Activated naive CD8-positive, alpha-beta T cell (primary cell): ENCODE measurements at regions not wholly inside any gene's neighbourhood (a gene's known extent, or its start where the extent isn't known, plus 50 kb on each side); places are given as distances from the start of the nearest gene placed in this dataset.

Experiments
- H3K27ac Mint-ChIP-seq: one replicate; pipeline ENCODE4 v1.8.0; 2021; ENCODE audit warnings: mixed read lengths
- H3K27me3 Mint-ChIP-seq: one replicate; pipeline ENCODE4 v1.8.0; 2021; ENCODE audit warnings: mixed read lengths
- H3K36me3 Mint-ChIP-seq: one replicate; pipeline ENCODE4 v1.8.0; 2021; ENCODE audit warnings: mixed read lengths
- H3K4me1 Mint-ChIP-seq: one replicate; pipeline ENCODE4 v1.8.0; 2021; ENCODE audit warnings: low read depth, mixed read lengths
- H3K4me3 Mint-ChIP-seq: one replicate; pipeline ENCODE4 v1.8.0; 2021; ENCODE audit warnings: mild to moderate bottlenecking, mixed read lengths
- H3K9me3 Mint-ChIP-seq: one replicate; pipeline ENCODE4 v1.8.0; 2021; ENCODE audit warnings: low read depth, mixed read lengths

- Mint-ChIP-seq H3K36me3 (peaks cover 6% of the 10 kb centered on the region), H3K4me3 (no peak overlapping the region), H3K9me3 (no peaks in the 10 kb centered on the region), H3K4me1 (peaks cover 21% of the 10 kb centered on the region), H3K27ac (no peak overlapping the region), H3K27me3 (no peaks in the 10 kb centered on the region)
Observed at GRCh38 chr1:58881471-58881994, 97.7 kb upstream of the JUN start.

GRCh38 chr1:58882322-58882948, 98.6 kb upstream of the JUN start:
- peaks cover 29% of the 10 kb centered on the region for H3K4me1 Mint-ChIP-seq
- no peaks in the 10 kb centered on the region for H3K9me3 Mint-ChIP-seq

DNA sequence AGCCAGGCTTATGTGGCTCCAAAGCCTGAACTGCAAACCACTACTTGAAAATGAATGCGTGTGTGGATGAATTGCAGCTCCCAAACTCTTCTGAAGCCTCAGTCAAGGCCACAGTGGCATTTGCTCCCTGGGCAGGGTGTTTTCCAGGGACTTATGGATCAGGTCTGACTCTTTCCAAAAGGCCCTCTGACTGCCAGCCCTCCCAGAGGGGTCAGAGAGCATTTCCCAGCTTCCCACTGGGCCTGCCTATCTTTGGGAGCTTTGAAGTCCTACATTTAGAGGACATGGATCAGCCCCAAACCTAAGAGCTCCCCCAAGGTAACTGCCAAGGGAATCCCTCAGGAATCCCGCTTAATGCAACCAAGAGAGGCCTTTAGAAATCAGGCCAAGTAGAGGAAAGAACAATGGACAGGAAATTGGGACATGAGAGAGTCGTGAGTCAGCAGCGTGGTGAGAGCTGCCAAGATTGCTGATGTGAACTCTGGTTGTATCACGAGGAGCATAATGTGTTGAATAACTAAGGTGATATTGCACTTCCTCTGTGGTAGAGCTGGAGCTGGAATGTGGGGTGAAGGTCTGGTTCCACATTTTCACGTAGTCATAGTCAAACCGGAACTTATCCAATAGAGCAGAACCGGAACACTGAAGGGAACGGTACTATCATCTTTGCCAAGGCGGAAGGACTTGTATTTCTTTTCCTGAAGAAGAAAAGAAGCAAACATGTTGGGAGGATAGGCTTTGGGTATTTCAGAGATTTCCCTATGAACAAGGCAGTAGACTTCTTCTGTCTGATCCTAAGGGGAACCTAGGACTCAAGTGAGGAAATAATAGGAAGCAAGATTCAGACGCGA, 99.4 kb upstream of the JUN start:
- Mint-ChIP-seq H3K36me3 (peaks cover 6% of the 10 kb centered on the region), H3K4me1 (peaks cover 30% of the 10 kb centered on the region), H3K4me3 (no peak overlapping the region), H3K9me3 (no peaks in the 10 kb centered on the region), H3K27me3 (no peaks in the 10 kb centered on the region), H3K27ac (no peak overlapping the region)

More at GRCh38 chr1:58882322-58882948, 98.6 kb upstream of the JUN start:
- H3K4me3 Mint-ChIP-seq: no peak overlapping the region
- no peaks in the 10 kb centered on the region for H3K27me3 Mint-ChIP-seq
- no peak overlapping the region for H3K27ac Mint-ChIP-seq
- H3K36me3 Mint-ChIP-seq: peaks cover 6% of the 10 kb centered on the region

DNA sequence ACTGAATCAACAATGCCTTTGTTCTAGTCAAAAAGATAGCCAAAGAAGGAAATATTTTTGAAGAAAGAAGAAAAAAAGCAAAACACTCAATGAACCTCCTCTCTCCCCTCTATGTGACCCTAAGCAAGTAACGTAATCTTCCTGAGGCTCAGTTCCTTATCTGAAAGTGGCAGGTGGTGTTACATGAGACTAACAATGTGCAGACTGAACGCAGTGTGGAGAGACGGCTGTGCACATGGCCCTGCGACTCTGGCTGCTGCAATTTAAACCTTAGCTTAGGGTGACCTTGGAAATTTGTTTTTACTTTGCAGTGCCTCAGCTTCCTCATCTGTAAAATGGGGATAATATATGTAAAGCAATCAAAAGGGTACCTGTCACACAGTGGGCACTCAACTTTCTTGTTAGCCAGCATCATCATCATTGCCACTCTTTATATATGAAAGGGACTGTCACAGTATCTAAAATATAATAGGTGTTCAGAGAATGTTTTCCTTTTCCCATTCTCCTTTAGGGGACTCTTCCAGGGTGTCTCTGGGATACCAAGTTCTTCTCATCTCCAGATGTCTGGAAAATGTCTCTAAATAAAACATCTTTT, 100.1 kb upstream of the JUN start:
- Mint-ChIP-seq H3K4me1 (peaks cover 30% of the 10 kb centered on the region), H3K27me3 (no peaks in the 10 kb centered on the region), H3K36me3 (peaks cover 4% of the 10 kb centered on the region), H3K9me3 (no peaks in the 10 kb centered on the region), H3K27ac (no peak overlapping the region), H3K4me3 (no peak overlapping the region)

GRCh38 chr1:58884706-58885661, 101.1 kb upstream of the JUN start:
- Mint-ChIP-seq H3K27ac (no peak overlapping the region), H3K4me3 (no peak overlapping the region), H3K4me1 (peaks cover 37% of the 10 kb centered on the region), H3K27me3 (no peaks in the 10 kb centered on the region), H3K9me3 (no peaks in the 10 kb centered on the region), H3K36me3 (peaks cover 3% of the 10 kb centered on the region)

- H3K4me1 Mint-ChIP-seq: peaks cover 40% of the 10 kb centered on the region
Observed at GRCh38 chr1:58885998-58886397, 102.2 kb upstream of the JUN start.

GRCh38 chr1:58886611-58887010, 102.8 kb upstream of the JUN start:
- no peak overlapping the region for H3K4me3 Mint-ChIP-seq
- no peaks in the 10 kb centered on the region for H3K36me3 Mint-ChIP-seq
- H3K27me3 Mint-ChIP-seq: no peaks in the 10 kb centered on the region
- no peak overlapping the region for H3K27ac Mint-ChIP-seq
- peaks cover 40% of the 10 kb centered on the region for H3K4me1 Mint-ChIP-seq
- H3K9me3 Mint-ChIP-seq: no peaks in the 10 kb centered on the region

More at GRCh38 chr1:58885998-58886397, 102.2 kb upstream of the JUN start:
- Mint-ChIP-seq H3K9me3 (no peaks in the 10 kb centered on the region), H3K27ac (peak overlapping the region; percentile 70), H3K27me3 (no peaks in the 10 kb centered on the region), H3K4me3 (peak overlapping the region; percentile 51), H3K36me3 (no peaks in the 10 kb centered on the region)

GRCh38 chr1:58887059-58887458, 103.2 kb upstream of the JUN start:
- H3K27me3 Mint-ChIP-seq: no peaks in the 10 kb centered on the region

GRCh38 chr1:58888833-58889232, 105.0 kb upstream of the JUN start:
- no peak overlapping the region for H3K4me3 Mint-ChIP-seq
- peaks cover 3% of the 10 kb centered on the region for H3K27me3 Mint-ChIP-seq
- peaks cover 39% of the 10 kb centered on the region for H3K4me1 Mint-ChIP-seq
- H3K36me3 Mint-ChIP-seq: no peaks in the 10 kb centered on the region
- no peak overlapping the region for H3K27ac Mint-ChIP-seq
- H3K9me3 Mint-ChIP-seq: no peaks in the 10 kb centered on the region

More at GRCh38 chr1:58887059-58887458, 103.2 kb upstream of the JUN start:
- no peaks in the 10 kb centered on the region for H3K9me3 Mint-ChIP-seq
- no peak overlapping the region for H3K4me3 Mint-ChIP-seq
- H3K4me1 Mint-ChIP-seq: peaks cover 40% of the 10 kb centered on the region
- no peak overlapping the region for H3K27ac Mint-ChIP-seq
- no peaks in the 10 kb centered on the region for H3K36me3 Mint-ChIP-seq

- Mint-ChIP-seq H3K4me1 (peaks cover 35% of the 10 kb centered on the region), H3K36me3 (no peaks in the 10 kb centered on the region), H3K27me3 (peaks cover 3% of the 10 kb centered on the region), H3K9me3 (no peaks in the 10 kb centered on the region), H3K27ac (no peak overlapping the region), H3K4me3 (no peak overlapping the region)
Observed at GRCh38 chr1:58890113-58890512, 106.3 kb upstream of the JUN start.

DNA sequence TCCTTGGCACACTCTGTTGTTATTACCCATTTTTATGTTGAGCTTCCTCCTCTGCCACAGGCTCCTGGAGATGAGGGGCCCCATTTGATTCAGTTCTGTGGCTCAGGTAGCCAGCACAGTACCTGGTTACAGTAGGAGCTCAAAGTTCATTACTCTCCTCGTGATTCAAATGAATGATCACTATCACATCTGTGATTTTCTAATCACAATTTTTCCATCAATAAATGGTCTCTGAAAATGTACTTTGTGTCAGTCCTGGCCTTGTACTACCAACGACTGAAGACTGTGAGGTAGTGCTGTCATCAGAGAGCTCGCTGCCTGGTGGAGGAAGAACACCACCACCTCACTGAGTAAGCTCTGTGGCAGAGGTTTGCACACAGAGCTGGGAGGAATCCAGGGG, 106.8 kb upstream of the JUN start:
- H3K9me3 Mint-ChIP-seq: no peaks in the 10 kb centered on the region
- peaks cover 3% of the 10 kb centered on the region for H3K27me3 Mint-ChIP-seq
- no peak overlapping the region for H3K4me3 Mint-ChIP-seq
- H3K27ac Mint-ChIP-seq: no peak overlapping the region
- peaks cover 35% of the 10 kb centered on the region for H3K4me1 Mint-ChIP-seq
- no peaks in the 10 kb centered on the region for H3K36me3 Mint-ChIP-seq

DNA sequence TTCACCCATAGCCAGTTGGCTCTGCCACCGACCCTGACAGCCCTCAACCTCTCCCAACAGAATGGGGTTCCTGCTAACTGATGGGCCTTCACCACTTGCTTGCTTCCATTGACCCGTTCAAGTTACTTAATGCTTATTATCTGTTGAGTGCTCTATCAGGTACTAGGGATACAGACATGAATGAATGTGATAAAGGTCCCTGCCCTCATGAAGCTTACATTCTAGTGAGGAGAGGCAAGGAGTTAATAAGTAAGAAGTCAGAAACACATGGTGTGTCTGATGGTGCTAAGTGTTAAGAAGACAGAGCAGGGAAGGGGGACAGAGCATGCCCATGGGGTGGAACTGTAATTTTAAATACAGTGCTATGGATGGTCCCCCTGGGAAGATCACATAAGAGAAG, 107.5 kb upstream of the JUN start:
- Mint-ChIP-seq H3K27ac (no peak overlapping the region), H3K4me1 (peaks cover 27% of the 10 kb centered on the region), H3K27me3 (peaks cover 3% of the 10 kb centered on the region), H3K4me3 (no peak overlapping the region), H3K36me3 (no peaks in the 10 kb centered on the region), H3K9me3 (no peaks in the 10 kb centered on the region)

DNA sequence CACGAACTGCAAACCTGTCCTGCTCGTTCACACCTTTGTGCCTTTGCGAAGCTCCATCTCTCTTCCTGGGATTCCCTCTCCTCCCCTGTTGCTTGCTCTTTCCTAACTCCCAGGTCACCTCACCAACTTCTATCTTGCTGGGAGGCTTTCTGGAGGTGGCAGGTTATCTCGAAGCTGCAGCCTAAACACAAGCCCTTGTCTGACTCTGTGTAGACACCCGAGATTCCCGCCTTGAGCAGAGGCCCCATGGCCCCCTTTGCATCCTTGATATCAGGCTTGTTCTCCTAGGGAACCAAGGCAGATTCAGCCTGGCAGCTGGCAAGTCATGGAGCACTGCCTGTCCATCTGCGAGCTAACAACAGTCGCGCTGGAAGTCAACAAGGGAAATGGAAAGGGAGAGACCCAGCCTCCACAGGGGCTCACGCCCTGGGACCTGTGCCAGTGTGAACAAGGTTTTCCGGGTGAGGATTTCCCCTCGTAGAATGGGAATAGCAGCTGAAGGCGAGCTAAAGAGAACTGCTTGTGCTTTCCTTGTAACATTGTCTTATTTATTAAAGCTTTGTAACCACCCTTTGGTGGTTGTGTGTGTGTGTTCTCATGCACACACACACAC, 109.5 kb upstream of the JUN start:
- H3K27ac Mint-ChIP-seq: no peak overlapping the region
- no peaks in the 10 kb centered on the region for H3K36me3 Mint-ChIP-seq

DNA sequence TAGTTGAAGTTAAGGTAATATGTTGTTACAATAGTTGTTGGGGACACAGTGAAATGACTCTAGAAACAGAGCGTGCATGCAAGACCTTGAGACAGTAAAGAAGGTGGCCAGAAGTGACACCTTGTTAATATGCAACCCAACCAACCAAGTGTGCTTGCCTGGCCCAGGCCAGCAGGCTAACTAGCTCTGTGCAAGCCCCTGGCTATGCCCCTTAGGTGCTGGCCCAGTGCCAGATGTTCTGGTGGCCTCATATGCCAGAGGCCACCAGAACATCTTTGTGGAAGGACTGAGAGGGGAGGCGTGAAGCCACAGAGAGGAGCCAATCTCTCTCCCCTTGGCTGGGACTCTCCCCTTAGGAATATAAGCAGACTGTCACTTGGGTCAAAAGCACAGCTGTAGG, 111.2 kb upstream of the JUN start:
- no peaks in the 10 kb centered on the region for H3K36me3 Mint-ChIP-seq
- H3K4me1 Mint-ChIP-seq: peaks cover 8% of the 10 kb centered on the region
- H3K27me3 Mint-ChIP-seq: peaks cover 3% of the 10 kb centered on the region
- H3K27ac Mint-ChIP-seq: no peak overlapping the region
- H3K9me3 Mint-ChIP-seq: no peaks in the 10 kb centered on the region
- no peak overlapping the region for H3K4me3 Mint-ChIP-seq

More for the DNA sequence above, 109.5 kb upstream of the JUN start:
- Mint-ChIP-seq H3K4me3 (no peak overlapping the region), H3K9me3 (no peaks in the 10 kb centered on the region), H3K27me3 (peaks cover 3% of the 10 kb centered on the region), H3K4me1 (peaks cover 17% of the 10 kb centered on the region)
